ENCODE measurements at regions not wholly inside any gene's neighbourhood (a gene's known extent, or its start where the extent isn't known, plus 50 kb on each side); places are given as distances from the start of the nearest gene placed in this dataset.
"Not testable (repeated sequence)": the region's sequence is repeated elsewhere in the genome, so short reads cannot be mapped to it uniquely, and the experiment has no call there.

GRCh38 chr6:163709693-163710092 is 295.2 kb downstream of the QKI start:
- no peak for DNase-seq (ENCODE audit: low read depth in 2 of 2)

DNA sequence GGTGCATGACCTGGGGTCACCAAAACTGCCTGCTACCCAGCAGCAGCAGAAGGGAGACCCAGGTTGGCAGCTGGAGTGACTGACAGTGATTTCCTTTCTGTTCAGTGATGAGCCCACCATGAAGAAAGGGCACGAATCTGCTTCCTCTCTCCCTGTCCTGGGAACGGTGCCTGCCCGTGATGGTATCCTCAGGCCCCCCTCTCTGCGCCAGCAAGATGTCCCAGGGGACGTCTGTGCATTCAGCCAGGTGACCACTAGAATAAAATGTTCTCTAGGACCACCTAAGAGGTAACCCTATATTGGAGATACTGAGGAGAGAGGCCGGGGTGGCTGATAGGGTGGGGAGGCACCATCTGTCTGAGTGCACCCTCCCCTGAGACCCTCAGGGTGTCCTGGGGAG is 294.7 kb downstream of the QKI start:
- DNase-seq (ENCODE audit: low read depth in 2 of 2): no peak

GRCh38 chr6:163708466-163708865 is 293.9 kb downstream of the QKI start:
- DNase-seq (ENCODE audit: low read depth in 2 of 2): no peak

DNA sequence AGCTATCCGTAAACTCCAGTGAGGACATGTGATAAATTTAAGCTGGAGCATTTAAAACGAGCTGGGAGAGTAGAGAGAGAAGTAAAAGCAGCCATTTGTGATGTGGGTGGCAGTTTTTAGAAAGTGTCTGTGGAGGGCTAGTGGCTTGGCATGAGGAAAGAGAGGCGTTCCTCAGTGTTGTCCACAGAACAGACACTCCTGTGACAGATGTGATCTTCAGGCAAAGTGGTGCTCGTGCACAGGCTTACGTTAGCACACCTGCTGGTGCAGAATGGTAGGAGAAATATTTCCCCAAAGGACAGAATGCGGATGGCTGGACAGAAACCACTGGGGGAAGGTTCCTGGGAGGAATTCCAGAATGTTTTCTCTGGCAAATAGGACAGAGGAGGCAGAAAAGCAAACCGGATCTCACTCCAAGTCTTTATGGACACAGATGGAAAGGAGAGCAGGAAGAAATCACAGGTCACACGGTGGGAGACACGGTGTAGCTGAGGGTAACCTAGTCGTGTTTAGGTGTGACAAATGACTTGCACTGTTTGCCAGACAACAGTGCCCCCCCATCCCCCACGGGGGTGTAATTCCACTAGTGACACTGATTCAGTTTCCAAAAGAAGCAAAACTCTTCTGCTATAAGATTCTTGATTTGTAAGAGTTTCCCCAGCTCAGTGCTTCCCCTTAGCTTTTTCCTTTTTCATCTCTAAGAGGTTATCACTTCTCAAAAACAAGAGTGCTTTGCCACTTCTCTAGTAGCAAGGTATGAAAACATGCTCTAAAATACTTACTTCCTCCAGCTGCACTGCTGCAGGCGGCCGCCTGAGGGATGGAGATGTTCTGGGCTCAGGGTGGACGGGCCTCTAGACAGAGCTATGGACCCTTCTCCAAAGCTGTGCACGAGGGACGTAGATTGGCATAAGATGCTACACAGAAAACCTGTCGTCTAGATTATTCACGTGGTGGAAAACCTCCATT is 293.2 kb downstream of the QKI start:
- DNase-seq (ENCODE audit: low read depth in 2 of 2): no peak

- no peak for DNase-seq (ENCODE audit: low read depth in 2 of 2)
These were observed 292.1 kb downstream of the QKI start for GRCh38 chr6:163706500-163707087.

GRCh38 chr6:163705923-163706322 is 291.4 kb downstream of the QKI start:
- DNase-seq (ENCODE audit: low read depth in 2 of 2): no peak

DNA sequence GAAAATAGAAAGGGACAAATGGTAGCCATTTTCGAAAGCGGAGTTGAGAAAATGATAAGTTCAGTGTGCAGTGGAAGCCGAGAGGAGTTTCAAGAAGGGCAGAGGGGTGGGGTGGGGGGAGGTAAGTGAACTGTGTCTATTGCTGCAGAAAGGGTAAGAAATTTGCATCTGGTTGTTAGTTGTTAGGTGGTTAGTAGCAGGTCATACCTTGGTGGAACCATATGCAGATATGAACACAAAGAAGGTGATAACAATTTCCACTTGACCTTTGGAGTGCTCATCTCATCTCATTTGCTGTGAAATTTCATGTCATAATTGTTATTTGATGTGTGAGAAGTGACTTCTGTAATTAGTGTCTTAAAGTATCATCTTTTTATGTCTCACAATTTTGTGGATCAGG is 288.2 kb downstream of the QKI start:
- no peak for DNase-seq (ENCODE audit: low read depth in 2 of 2)

GRCh38 chr6:163701762-163702161 is 287.2 kb downstream of the QKI start:
- no peak for DNase-seq (ENCODE audit: low read depth in 2 of 2)

DNA sequence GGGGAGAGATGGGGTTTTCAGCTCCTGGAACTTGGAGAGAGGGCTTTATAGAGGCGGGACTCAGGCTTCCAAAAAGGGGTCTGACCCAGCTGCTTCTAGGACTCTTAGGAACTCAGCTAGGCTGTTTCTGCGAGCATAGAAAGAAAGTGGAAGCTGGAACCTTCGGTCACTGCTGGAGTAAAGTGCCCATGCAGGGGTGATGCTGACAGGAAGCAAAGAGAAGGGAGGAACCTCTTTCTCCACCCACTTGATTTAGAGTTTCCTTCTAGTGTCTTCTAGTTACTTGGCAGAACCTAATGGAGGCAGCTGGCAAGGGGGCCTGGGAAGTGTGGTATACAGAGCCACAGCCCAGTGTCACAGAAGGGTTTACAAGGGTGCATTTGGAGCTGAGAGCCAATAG is 283.6 kb downstream of the QKI start:
- no peak for DNase-seq (ENCODE audit: low read depth in 2 of 2)

DNA sequence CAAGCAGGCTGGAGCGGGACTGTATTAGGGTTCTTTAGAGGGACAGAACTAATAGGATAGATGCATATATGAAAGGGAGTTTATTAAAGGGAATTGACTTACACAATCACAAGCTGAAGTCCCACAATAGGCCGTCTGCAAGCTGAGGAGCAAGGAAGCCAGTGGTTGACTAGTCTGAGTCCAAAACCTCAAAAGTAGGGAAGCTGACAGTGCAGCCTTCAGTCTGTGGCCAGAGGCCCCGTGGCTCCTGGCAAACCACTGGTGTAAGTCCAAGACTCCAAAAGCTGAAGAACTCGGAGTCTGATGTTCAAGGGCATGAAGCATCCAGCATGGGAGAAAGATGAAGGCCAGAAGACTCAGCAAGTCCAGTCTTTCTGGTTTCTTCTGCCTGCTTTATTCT is 281.8 kb downstream of the QKI start:
- not testable (repeated sequence) for DNase-seq (ENCODE audit: low read depth in 2 of 2)

DNA sequence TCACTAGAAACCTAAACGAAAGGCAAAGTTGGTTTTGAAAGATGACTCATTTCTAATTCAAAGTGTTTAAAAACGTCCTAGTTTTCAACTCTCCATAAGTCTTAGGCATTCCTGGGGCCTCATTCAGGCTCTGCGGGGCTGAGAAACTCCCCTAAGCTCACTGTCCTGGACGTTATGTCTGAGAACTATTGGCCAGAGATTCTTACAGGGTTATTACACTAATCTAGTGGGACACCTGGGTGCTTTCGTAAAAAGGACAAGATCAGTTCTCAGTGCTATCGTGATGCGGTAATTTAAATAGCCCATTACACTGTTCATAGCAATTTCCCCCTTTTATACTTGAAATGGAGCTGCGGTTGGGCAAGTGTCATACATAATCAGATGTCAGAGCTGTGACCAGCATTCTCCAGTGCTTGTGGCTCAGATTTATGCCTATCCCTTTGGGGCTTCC is 280.9 kb downstream of the QKI start:
- DNase-seq (ENCODE audit: low read depth in 2 of 2): no peak

DNA sequence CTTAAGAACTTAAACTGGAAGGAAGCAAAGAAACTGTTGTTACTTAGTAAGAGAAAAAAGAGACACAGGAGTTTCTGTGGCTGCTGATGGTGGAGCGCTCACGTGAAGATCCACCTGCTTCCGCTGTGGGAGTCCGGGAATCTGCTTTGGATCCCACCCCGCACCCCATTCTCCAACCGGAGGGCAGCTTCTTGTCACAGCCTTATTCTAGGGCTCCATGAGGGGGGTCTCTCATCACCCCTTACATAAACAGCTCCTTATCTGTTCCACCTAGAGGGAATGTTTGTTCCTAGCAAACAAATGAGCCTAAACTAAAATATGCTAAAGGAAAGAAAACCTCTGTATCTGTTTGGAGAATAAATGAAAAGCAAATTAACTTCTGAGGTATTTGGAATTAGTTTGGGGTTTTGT is 280.5 kb downstream of the QKI start:
- no peak for DNase-seq (ENCODE audit: low read depth in 2 of 2)

DNA sequence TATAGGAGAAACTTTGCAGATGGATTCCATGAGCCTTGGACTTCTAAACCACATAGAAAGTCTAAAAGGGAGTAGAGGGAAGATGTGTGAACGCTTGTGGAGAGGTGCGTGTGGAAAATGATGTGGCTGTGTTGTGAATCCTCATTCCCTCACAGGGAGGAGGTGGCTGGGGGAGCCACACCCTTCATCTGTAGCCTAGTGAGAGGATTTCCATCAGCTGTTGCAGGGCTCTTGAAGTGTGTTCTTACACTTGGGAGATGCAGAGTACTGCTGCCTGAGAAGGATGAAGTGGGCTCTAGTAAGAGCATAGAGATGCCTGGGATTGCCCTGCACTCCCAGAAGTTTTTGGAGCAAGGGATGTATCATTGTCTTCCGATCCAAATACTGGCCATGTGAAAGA is 279.6 kb downstream of the QKI start:
- DNase-seq (ENCODE audit: low read depth in 2 of 2): no peak

GRCh38 chr6:163691049-163691448 is 276.5 kb downstream of the QKI start:
- DNase-seq (ENCODE audit: low read depth in 2 of 2): no peak

GRCh38 chr6:163688739-163689362 is 274.3 kb downstream of the QKI start:
- DNase-seq (ENCODE audit: low read depth in 2 of 2): no peak

- no peak for DNase-seq (ENCODE audit: low read depth in 2 of 2)
These were observed 272.6 kb downstream of the QKI start for GRCh38 chr6:163687075-163687474.

- DNase-seq (ENCODE audit: low read depth in 2 of 2): no peak
These were observed 271.8 kb downstream of the QKI start for GRCh38 chr6:163686301-163686700.

DNA sequence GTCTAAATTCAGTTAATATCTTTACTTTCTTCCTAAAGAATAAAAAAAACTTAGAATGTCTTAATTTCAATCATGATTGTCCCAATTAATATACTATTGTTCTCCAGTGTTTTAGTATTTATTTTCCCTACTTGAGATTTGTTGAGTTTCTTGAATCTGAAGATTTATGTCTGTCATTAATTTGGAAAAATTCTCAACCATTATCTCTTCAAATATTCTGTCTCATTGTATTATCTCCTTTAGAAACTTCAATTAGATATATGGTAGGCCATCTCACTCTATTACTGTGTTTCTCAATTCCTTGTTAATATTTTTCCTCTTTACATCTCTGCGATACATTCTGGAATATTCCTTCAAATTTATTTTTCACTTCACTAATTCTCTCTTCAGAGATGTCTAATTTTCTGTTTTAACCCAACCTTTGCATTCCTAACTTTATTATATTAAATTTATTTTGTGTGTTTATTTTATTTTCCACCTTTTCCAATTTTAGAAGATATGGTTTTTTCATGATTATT is 268.6 kb downstream of the QKI start:
- DNase-seq (ENCODE audit: low read depth in 2 of 2): no peak

- DNase-seq (ENCODE audit: low read depth in 2 of 2): no peak
These were observed 265.2 kb downstream of the QKI start for GRCh38 chr6:163679753-163680152.

DNA sequence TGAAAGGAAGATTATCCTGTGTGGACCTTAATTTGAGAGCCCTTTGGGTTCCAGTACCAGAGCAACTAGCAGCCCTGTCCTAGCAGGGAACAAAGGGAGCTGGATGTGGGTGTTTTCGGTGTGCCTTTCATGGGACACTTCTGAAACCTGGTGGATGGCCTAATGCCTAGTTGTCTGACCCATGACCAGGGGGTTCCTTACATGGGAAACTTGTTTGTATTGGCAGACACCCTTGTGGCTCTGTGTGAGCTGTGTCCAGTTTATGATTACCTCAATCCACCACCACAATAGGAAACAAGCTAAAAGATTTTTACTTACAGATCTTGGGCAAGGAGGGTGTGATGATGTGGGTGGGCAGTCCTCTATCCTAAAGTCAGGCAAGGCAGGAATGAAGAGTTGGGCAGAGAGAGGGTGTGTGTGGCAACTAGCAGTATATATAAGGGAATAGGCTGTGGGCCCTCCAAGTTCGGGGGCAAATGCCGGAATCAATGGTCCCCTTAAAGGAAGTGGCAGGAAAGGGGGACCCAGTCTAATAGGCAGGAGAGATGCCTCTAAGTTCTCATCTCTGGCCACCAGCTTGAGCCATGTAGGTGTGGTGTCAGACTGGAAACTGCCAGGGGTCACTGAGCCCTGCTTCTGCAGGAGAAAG is 264.6 kb downstream of the QKI start:
- DNase-seq (ENCODE audit: low read depth in 2 of 2): no peak

DNA sequence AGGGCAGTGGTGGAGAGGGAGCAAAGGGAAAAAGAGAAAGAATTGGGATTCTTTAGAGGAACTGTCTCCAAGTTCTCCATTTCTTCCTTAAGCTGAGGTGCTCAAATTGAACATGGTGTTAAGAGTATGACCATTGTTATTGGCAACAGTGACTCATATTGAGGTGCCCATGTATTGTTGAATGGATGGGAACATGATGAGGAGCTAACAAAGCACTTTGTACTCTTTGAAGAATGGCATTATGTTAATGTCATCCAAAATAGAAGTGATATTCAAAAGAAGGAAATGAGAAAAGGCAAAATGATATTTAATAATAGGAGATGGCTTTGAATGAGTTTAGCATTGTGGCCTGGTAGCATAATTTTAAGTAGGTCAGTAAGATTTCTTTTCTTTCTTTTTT is 261.1 kb downstream of the QKI start:
- no peak for DNase-seq (ENCODE audit: low read depth in 2 of 2)

DNA sequence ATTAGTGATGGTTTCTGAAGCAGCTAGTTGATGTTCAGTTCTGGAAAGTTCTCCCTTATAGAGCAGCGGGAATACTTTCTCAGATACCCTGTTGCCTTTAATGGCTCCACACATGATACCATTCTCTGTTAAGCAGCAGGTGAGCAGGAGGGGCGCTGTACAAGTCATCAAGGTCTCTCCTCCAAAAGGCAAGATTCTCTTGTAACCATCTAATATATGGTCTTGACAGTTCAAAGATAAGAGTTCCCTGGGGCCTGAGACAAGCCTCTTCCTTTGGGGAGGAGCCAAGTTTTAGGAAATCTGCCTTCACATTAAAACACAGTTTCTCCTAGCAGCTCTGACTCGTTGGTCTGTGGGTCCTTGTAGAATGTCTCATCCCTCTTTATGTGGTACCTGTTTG is 258.2 kb downstream of the QKI start:
- no peak for DNase-seq (ENCODE audit: low read depth in 2 of 2)
